ENCODE measurements at regions not wholly inside any gene's neighbourhood (a gene's known extent, or its start where the extent isn't known, plus 50 kb on each side); places are given as distances from the start of the nearest gene placed in this dataset.
A peak's percentile ranks its signal among the peaks of the same experiment; 100 is the strongest.
"Not testable (repeated sequence)": the region's sequence is repeated elsewhere in the genome, so short reads cannot be mapped to it uniquely, and the experiment has no call there.

- intact Hi-C loops (cut with DNase I); H3K9ac ChIP-seq (ENCODE audit: low read depth in 2 of 2, low read length in 2 of 2); H3K9me3 ChIP-seq; H3K4me1 ChIP-seq; DNase-seq; H3K36me3 ChIP-seq; H3K4me3 ChIP-seq; H3K27me3 ChIP-seq; H3K27ac ChIP-seq: not testable (repeated sequence)
Measured at GRCh38 chr15:21174761-21175160, 265.5 kb downstream of the POTEB3 start.

- H3K4me3 ChIP-seq; DNase-seq; intact Hi-C loops (cut with DNase I); H3K9ac ChIP-seq (ENCODE audit: low read depth in 2 of 2, low read length in 2 of 2); H3K36me3 ChIP-seq; H3K4me1 ChIP-seq; H3K27me3 ChIP-seq; H3K9me3 ChIP-seq; H3K27ac ChIP-seq: not testable (repeated sequence)
Measured at GRCh38 chr15:21151203-21151966, 285.3 kb upstream of the POTEB2 start.

DNA sequence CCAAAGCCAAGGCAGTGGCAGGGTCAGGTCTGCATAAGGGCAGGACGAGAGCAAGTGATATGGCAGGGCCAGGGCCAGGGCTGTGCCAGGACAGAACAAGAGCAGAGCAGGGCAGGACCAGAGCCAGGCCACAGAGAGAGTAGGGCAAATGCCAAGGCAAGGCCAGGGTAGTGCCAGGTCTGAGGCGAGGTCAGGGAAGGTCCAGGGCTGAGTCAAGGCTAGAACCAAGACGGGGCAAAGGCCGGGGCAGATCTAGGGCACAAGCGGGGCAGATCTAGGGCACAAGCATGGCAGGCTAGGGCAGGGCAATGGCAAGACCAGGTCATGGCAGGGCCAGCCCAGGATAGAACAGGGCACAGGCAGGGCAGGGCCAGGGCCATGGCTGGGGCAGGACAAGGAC is 282.0 kb upstream of the POTEB2 start:
- H3K4me1 ChIP-seq; H3K27ac ChIP-seq; intact Hi-C loops (cut with DNase I); H3K9ac ChIP-seq (ENCODE audit: low read depth in 2 of 2, low read length in 2 of 2); H3K9me3 ChIP-seq; H3K4me3 ChIP-seq; DNase-seq; H3K27me3 ChIP-seq; H3K36me3 ChIP-seq: not testable (repeated sequence)

DNA sequence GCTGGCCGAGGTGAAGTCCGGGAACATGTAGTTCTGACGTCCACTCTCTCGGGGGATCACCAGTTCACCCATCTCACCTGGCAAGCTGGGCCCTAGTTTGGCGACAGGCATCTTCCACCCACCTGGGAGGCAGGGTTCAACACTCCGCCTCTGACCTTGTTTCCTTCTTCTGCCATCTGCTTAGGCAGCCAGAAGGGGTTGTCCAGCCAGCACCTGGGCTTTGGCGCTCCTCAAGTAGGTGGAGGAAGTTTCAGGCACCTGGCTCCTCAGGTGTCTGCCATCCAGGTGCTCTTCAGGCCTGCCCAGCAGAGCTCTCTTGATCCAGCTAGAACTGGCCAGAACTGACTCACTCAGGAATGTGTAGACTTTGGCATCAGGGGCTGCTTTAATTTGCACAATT is 267.8 kb upstream of the POTEB2 start:
- H3K27me3 ChIP-seq; DNase-seq; intact Hi-C loops (cut with DNase I); H3K36me3 ChIP-seq; H3K9me3 ChIP-seq; H3K4me3 ChIP-seq; H3K4me1 ChIP-seq; H3K9ac ChIP-seq (ENCODE audit: low read depth in 2 of 2, low read length in 2 of 2); H3K27ac ChIP-seq: not testable (repeated sequence)

DNA sequence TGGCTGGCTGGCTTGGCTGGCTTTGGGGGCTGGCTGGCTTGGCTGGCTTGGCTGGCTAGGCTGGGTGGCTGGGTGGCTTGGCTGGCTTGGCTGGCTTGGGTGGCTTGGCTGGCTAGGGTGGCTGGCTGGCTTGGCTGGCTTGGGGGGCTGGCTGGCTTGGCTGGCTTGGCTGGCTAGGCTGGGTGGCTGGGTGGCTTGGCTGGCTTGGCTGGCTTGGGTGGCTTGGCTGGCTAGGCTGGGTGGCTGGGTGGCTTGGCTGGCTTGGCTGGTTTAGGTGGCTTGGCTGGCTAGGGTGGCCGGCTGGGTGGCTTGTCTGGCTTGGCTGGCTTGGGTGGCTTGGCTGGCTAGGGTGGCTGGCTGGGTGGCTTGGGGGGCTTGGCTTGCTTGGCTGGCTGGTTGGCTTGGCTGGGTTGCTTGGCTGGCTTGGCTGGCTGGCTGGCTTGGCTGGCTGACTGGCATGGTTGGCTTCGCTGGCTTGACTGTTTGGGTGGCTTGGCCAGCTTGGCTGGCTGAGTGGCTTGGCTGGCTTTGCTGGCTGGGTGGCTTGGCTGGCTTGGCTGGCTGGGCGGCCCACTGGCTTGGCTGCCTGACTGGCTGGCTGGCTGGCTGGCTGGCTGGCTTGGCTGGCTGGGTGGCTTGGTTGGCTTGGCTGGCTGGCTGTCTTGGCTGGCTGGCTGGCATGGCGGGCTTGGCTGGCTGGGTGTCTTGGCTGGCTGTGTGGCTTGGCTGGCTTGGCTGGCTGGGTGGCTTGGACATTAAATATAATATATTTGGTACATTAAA is 246.3 kb upstream of the POTEB2 start:
- H3K27ac ChIP-seq; H3K9me3 ChIP-seq; H3K9ac ChIP-seq (ENCODE audit: low read depth in 2 of 2, low read length in 2 of 2); H3K4me1 ChIP-seq; H3K36me3 ChIP-seq; H3K27me3 ChIP-seq; intact Hi-C loops (cut with DNase I); H3K4me3 ChIP-seq: not testable (repeated sequence)
- DNase-seq, result peak; percentile 15

GRCh38 chr15:21111861-21112260 is 245.7 kb upstream of the POTEB2 start:
- DNase-seq, result peak; percentile 15
- intact Hi-C loops (cut with DNase I); H3K9me3 ChIP-seq; H3K4me1 ChIP-seq; H3K27ac ChIP-seq; H3K4me3 ChIP-seq; H3K36me3 ChIP-seq; H3K9ac ChIP-seq (ENCODE audit: low read depth in 2 of 2, low read length in 2 of 2); H3K27me3 ChIP-seq: not testable (repeated sequence)

DNA sequence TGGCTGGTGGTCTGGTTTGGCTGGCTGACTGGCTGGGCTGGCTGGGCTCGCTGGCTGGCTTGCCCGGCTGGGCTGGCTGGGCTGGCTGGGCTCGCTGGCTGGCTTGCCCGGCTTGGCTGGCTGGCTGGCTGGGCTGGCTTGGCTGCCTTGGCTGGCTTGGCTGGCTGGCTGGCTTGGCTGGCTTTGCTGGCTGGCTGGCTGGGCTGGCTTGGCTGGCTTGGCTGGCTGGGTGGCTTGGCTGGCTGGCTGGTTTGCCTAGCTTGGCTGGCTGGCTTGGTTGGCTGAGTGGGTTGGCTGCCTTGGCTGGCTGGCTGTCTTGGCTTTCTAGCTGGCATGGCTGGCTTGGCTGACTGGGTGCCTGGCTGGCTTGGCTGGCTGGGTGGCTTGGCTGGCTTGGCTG is 245.1 kb upstream of the POTEB2 start:
- H3K27me3 ChIP-seq; H3K9ac ChIP-seq (ENCODE audit: low read depth in 2 of 2, low read length in 2 of 2); DNase-seq; H3K36me3 ChIP-seq; H3K4me3 ChIP-seq; H3K4me1 ChIP-seq; H3K9me3 ChIP-seq; H3K27ac ChIP-seq; intact Hi-C loops (cut with DNase I): not testable (repeated sequence)

GRCh38 chr15:21110187-21110804 is 244.2 kb upstream of the POTEB2 start:
- H3K4me3 ChIP-seq; intact Hi-C loops (cut with DNase I): not testable (repeated sequence)

DNA sequence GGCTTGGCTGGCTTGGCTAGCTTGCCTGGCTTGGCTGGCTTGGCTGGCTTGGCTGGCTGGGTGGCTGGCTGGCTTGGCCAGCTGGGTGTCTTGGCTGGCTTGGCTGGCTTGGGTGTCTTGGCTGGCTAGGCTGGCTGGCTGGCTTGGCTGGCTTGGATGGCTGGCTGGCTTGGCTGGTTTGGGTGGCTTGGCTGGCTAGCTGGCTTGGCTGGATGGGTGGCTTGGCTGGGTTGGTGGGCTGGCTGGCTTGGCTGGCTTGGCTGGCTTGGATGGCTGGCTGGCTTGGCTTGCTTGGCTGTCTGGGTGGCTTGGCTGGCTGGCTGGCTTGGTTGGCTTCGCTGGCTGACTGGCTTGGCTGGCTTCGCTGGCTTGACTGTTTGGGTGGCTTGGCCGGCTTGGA is 242.3 kb upstream of the POTEB2 start:
- intact Hi-C loops (cut with DNase I); H3K27me3 ChIP-seq; H3K4me3 ChIP-seq; H3K9ac ChIP-seq (ENCODE audit: low read depth in 2 of 2, low read length in 2 of 2); H3K9me3 ChIP-seq; H3K4me1 ChIP-seq; H3K27ac ChIP-seq; H3K36me3 ChIP-seq; DNase-seq: not testable (repeated sequence)

More at GRCh38 chr15:21110187-21110804, 244.2 kb upstream of the POTEB2 start:
- DNase-seq, result peak; percentile 24
- H3K27me3 ChIP-seq; H3K4me1 ChIP-seq; H3K27ac ChIP-seq; H3K9me3 ChIP-seq; H3K36me3 ChIP-seq; H3K9ac ChIP-seq (ENCODE audit: low read depth in 2 of 2, low read length in 2 of 2): not testable (repeated sequence)

GRCh38 chr15:21107399-21108381 is 241.6 kb upstream of the POTEB2 start:
- H3K9me3 ChIP-seq; intact Hi-C loops (cut with DNase I): not testable (repeated sequence)

DNA sequence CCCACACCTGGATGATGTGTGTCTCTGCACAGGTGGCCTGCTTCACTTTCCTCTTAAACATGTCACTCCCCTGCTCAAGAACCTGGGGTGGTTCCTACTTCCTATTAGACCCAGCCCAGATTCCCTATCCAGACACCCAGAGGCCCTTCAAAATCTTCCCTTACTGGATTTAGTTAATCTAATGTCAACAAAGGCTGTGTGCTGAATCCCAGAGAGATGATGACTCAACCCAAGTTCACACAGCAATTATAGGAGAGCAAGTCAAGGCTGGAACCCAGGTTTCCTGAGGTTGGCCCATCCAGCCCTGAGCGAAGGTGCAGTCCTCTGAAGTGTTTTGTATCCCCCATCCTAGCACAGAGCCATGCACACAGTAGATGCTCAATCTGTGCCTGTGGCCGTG is 230.5 kb upstream of the POTEB2 start:
- H3K27me3 ChIP-seq; H3K9me3 ChIP-seq; H3K4me3 ChIP-seq; DNase-seq; H3K9ac ChIP-seq (ENCODE audit: low read depth in 2 of 2, low read length in 2 of 2); H3K4me1 ChIP-seq; H3K36me3 ChIP-seq; intact Hi-C loops (cut with DNase I); H3K27ac ChIP-seq: not testable (repeated sequence)

More at GRCh38 chr15:21107399-21108381, 241.6 kb upstream of the POTEB2 start:
- not testable (repeated sequence) for DNase-seq; H3K9ac ChIP-seq (ENCODE audit: low read depth in 2 of 2, low read length in 2 of 2); H3K27ac ChIP-seq; H3K36me3 ChIP-seq; H3K4me1 ChIP-seq; H3K27me3 ChIP-seq; H3K4me3 ChIP-seq

DNA sequence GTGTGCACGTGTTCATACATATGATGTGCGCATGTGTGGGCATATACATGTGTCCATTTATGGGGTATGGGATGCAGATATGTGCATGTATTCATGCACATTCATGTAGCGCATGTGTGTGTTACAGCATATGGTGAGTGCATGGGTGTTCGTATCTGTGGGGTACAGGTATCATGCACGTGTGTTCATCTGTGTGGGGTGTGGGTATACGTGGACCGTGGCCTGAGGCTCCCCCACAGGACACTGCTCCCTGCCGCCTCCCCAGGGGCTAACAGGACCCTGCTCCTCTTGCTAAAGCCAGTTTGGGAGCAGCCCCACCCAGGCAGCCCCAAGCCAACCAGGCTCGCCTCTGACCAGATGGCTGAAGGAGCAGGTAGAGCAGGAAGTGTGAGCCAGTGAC is 213.4 kb upstream of the POTEB2 start:
- DNase-seq; H3K27me3 ChIP-seq; H3K36me3 ChIP-seq; intact Hi-C loops (cut with DNase I); H3K4me3 ChIP-seq; H3K4me1 ChIP-seq; H3K9ac ChIP-seq (ENCODE audit: low read depth in 2 of 2, low read length in 2 of 2); H3K9me3 ChIP-seq; H3K27ac ChIP-seq: not testable (repeated sequence)

Measured in colonic mucosa (tissue), 4 donors.